Skeletal muscle tissue (tissue), 3 donors: ENCODE measurements at regions not wholly inside any gene's neighbourhood (a gene's known extent, or its start where the extent isn't known, plus 50 kb on each side); places are given as distances from the start of the nearest gene placed in this dataset.

Experiments used
- H3K27ac ChIP-seq: one replicate; pipeline ENCODE4 v1.7.0; 2013; ENCODE audit warnings: mild to moderate bottlenecking, low read depth, low read length, inconsistent platforms
- H3K27me3 ChIP-seq, 3 donors: one replicate each; pipeline ENCODE4 v1.7.0; 2013; ENCODE audit warnings: low read length in 3 of 3; ENCODE audit not compliant: control insufficient read depth in 3 of 3, insufficient read depth in 3 of 3
- H3K36me3 ChIP-seq, 3 donors: one replicate each; pipeline ENCODE4 v1.7.0; 2013; ENCODE audit warnings: low read length in 3 of 3; ENCODE audit not compliant: control insufficient read depth in 3 of 3, insufficient read depth in 3 of 3
- H3K4me1 ChIP-seq, 3 donors: one replicate each; pipeline ENCODE4 v1.7.0; 2013; ENCODE audit warnings: low read length in 3 of 3, mild to moderate bottlenecking in 3 of 3; ENCODE audit not compliant: control insufficient read depth in 3 of 3, insufficient read depth in 3 of 3
- H3K4me3 ChIP-seq, 3 donors: one replicate each; pipeline ENCODE4 v1.7.0; 2013; ENCODE audit warnings: low read length in 3 of 3
- H3K9ac ChIP-seq, 3 donors: one replicate each; pipeline ENCODE4 v1.7.0; 2013; ENCODE audit warnings: low read length in 3 of 3, mild to moderate bottlenecking in 3 of 3, moderate library complexity in 2 of 3, low read depth in 1 of 3
- H3K9me3 ChIP-seq, 3 donors: one replicate each; pipeline ENCODE4 v1.7.0; 2013; ENCODE audit warnings: low read length in 3 of 3; ENCODE audit not compliant: control insufficient read depth in 3 of 3
- donor health status: Osteomylitis.

DNA sequence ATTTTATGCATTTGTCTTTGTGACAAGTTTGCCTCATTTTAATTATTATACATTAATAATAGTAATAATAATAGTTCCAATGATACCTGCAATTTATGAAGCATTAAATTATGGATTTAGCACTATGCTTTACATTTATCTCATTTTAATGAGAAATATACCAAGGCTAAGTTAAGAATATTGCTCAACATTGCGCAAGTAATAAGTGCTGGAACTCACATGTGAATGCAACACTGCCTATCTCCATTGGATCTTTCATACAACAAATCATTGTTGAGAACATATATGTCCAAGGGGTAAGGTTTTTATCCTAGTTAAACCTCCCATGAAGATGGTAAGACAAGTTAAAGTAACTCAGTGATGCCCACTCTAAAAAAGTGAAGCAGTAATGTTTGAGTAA lies 703.7 kb upstream of the SOX9 start:
- H3K9ac ChIP-seq, result no peak overlapping the region
- no peak overlapping the region for H3K27ac ChIP-seq
- no peaks in the 10 kb centered on the region for H3K36me3 ChIP-seq
- no peaks in the 10 kb centered on the region for H3K27me3 ChIP-seq
- no peak overlapping the region for H3K4me3 ChIP-seq
- H3K9me3 ChIP-seq, result no peaks in the 10 kb centered on the region
- no peaks in the 10 kb centered on the region for H3K4me1 ChIP-seq

DNA sequence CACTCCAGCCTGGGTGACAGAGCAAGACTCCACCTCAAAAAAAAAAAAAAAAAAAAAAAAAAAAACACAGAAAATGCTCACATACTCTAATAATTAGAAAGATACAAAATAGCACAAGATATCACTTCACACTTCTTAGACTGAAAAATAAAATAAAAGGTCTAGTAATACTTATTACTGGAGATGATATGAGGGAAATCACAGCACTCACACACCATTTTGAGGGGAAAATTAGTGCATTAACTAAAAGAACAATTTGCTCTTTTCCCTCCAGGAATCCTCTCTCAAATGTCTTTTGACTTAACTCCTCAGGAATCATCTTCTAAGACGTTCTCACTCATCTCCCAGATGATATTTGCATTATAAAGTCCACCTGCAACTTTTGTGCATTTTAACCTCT lies 697.9 kb upstream of the SOX9 start:
- Histone ChIP-seq H3K9me3 (no peaks in the 10 kb centered on the region), H3K36me3 (no peaks in the 10 kb centered on the region), H3K9ac (no peak overlapping the region)

DNA sequence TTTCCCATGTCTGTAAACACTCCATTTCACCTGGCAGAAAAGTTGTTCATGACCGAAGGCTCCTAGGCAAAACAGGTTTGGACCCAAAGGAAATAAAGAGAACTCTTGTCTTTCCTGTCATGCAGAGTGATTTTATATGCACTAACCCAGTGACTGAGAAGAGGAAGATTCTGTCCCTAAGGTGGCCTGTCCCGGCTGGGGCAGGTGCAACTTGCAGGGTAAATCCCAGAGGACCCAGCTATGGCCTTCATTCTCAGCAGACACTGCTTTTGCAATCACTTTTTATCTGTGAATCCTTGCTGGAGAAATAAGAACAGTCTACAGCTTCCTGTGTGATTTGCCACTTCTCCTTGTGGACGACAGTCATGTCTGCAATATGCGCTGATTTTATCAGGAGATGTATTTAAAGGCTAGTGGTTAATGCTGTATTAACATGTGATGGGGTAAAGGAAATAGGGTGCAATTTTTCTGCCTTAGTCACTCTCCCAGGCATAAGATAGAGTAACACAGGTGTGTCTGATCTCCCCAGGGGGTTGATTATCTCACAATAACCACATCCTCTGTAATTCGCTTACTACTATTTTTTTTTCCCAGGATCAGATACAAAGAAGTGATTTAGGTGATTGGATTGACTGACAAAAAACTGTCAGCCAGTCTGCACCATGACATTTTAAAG lies 696.8 kb upstream of the SOX9 start:
- Histone ChIP-seq H3K4me1 (no peaks in the 10 kb centered on the region), H3K27me3 (no peaks in the 10 kb centered on the region), H3K4me3 (no peak overlapping the region), H3K36me3 (no peaks in the 10 kb centered on the region), H3K27ac (no peak overlapping the region), H3K9me3 (peaks cover 0 to 3% (median 0%) of the 10 kb centered on the region in 3 donors), H3K9ac (no peak overlapping the region)

More for the DNA sequence above, 697.9 kb upstream of the SOX9 start:
- Histone ChIP-seq H3K4me1 (no peaks in the 10 kb centered on the region), H3K4me3 (no peak overlapping the region), H3K27me3 (no peaks in the 10 kb centered on the region), H3K27ac (no peak overlapping the region)

DNA sequence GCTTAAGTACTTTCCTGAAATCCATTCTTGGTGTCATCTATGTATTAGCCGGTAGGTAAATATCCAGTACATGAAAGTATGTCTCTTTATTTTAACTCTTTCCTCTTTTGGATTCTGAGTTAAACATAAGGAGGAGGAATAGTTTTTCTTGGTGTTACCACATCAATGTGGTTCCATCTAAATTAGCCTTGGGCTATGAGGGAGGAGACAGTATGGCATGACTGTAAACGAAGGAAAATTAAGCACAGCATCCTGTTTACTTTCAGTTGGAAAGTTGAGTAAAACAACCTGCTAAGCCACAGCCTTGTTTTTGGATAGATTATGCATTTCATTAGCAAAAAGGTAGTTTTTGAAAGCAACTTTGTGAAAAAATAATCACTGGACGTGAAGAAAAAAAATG lies 693.0 kb upstream of the SOX9 start:
- H3K27ac ChIP-seq, result no peak overlapping the region
- H3K4me3 ChIP-seq, result no peak overlapping the region
- peaks cover 0 to 3% (median 0%) of the 10 kb centered on the region in 3 donors for H3K9me3 ChIP-seq
- no peaks in the 10 kb centered on the region for H3K27me3 ChIP-seq
- no peaks in the 10 kb centered on the region for H3K4me1 ChIP-seq
- no peaks in the 10 kb centered on the region for H3K36me3 ChIP-seq
- H3K9ac ChIP-seq, result no peak overlapping the region

DNA sequence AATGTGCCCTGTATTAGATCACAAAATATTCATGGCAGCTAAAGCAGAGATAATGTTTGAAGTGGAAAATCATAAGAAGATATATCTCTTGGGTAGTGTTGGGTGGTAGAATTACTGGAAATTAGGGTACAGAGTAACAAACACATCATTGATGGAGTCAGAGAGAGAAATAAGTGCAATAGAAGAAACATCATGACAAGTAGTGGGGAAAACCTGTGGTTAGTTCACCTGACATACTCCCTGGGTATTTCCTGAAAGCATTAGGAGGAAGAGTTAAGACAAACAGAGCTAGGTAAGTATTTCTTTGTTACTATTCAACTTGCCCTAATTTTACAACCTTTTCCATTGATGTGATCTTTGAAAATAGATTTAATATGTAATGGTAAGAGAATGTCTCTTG lies 691.9 kb upstream of the SOX9 start:
- Histone ChIP-seq H3K9ac (no peak overlapping the region), H3K27ac (no peak overlapping the region), H3K27me3 (no peaks in the 10 kb centered on the region), H3K36me3 (no peaks in the 10 kb centered on the region), H3K4me1 (no peaks in the 10 kb centered on the region), H3K4me3 (no peak overlapping the region), H3K9me3 (peaks cover 0 to 3% (median 0%) of the 10 kb centered on the region in 3 donors)

DNA sequence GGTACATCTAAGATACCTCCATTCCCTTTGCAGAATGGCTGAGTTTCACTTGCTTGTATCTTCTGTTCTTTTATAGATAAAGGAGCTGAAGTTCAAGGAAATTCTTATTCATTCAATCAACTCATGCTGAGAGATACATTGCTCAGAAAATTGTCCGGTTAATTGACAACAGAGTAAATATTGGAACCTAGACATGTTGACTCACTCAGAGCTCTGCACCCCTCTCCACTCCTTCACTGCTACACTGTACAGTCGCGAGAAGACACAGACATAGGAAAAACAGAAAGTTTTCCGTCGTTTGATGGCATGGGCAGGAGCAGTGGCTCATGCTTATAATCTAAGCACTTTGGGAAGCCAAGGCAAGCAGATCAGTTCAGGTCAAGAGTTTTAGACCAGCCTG lies 690.5 kb upstream of the SOX9 start:
- Histone ChIP-seq H3K9me3 (peaks cover 0 to 3% (median 0%) of the 10 kb centered on the region in 3 donors), H3K4me3 (no peak overlapping the region), H3K27ac (no peak overlapping the region), H3K9ac (no peak overlapping the region), H3K36me3 (no peaks in the 10 kb centered on the region), H3K4me1 (no peaks in the 10 kb centered on the region), H3K27me3 (no peaks in the 10 kb centered on the region)

DNA sequence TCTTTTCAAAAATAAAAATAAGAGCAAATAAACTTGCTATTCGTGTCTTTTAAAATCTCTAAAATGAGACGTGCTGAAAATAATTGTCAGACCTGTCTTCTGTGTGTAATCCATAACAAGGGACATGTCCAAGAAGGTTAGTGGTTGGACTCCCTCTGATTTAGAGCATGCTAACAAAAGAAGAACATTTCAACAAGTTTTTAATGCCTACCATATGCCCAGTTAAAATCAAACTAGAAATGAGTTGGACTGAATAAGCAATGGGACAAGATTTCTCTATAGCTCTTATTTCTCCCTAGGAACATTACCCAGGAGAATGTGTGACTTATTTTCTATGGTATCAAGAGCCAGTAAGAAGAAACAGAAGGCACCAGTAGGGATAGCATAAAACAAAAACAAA lies 689.7 kb upstream of the SOX9 start:
- Histone ChIP-seq H3K36me3 (no peaks in the 10 kb centered on the region), H3K9me3 (peaks cover 0 to 3% (median 0%) of the 10 kb centered on the region in 3 donors), H3K4me3 (no peak overlapping the region), H3K4me1 (no peaks in the 10 kb centered on the region), H3K27me3 (no peaks in the 10 kb centered on the region), H3K9ac (no peak overlapping the region), H3K27ac (no peak overlapping the region)

DNA sequence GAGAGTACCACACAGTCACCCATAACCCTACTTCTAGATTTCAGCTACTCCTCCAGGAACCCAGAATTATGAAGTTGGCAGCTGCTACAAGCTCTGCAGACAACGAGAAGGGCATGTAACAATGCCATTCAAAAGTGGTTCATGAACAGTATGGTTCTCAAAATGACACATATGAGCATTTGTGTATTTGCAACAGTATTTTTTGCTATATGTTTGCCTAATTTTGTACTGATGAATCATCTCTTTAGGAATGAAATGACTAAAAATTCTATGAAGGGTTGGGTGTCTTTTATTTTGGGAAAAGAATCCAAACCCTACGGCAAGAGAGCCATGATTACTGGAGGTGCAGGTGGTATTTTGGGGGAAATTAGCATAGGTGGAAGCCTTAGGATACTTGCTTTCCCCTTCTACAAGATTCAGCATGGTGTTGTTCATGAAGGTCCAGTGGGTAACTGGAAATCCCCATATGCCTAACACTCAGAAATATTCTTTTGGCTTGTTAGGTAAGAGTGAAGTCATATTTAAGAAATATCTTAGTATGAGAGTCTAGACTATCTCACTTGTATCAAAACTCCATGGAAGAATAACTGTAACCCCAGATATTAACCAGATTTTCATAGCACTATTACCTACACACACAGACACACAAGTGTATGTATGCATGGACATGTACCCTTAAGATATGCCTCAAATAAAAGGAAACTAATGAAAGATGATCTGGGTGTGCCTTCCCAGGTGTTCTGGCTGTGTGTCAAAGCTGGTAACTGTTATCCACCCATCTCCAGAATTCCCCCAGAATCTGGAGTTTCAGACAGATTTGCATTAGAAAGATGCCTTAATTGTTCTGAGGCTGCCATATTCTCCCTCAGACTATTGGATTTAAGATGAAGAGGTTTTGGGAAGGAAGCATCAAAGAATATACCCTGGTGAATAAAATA lies 688.2 kb upstream of the SOX9 start:
- H3K9me3 ChIP-seq, result peaks cover 0 to 3% (median 0%) of the 10 kb centered on the region in 3 donors
- no peak overlapping the region for H3K4me3 ChIP-seq
- no peaks in the 10 kb centered on the region for H3K4me1 ChIP-seq
- no peaks in the 10 kb centered on the region for H3K27me3 ChIP-seq
- no peaks in the 10 kb centered on the region for H3K36me3 ChIP-seq
- no peak overlapping the region for H3K27ac ChIP-seq
- no peak overlapping the region for H3K9ac ChIP-seq

DNA sequence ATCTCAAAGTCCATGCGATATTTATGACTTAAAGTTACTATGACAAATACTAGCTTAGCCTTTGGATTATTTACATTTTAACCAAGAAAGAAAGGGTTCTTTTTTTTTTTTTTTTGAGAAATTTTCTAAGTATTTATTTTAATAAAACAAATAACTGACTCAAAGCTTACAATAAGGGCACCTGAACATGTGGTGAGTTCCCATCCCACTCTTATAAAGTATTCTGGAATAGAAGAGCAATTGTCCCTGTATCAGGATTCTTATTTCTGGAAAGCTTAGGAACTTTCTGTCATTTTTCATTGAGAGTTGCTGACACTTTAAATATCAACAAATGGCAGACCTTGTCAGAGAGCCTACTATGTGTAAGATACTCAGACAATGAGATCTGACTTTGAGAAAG lies 686.1 kb upstream of the SOX9 start:
- Histone ChIP-seq H3K9ac (no peak overlapping the region), H3K27ac (no peak overlapping the region), H3K36me3 (no peaks in the 10 kb centered on the region), H3K27me3 (no peaks in the 10 kb centered on the region), H3K4me3 (no peak overlapping the region), H3K9me3 (no peaks in the 10 kb centered on the region), H3K4me1 (no peaks in the 10 kb centered on the region)

DNA sequence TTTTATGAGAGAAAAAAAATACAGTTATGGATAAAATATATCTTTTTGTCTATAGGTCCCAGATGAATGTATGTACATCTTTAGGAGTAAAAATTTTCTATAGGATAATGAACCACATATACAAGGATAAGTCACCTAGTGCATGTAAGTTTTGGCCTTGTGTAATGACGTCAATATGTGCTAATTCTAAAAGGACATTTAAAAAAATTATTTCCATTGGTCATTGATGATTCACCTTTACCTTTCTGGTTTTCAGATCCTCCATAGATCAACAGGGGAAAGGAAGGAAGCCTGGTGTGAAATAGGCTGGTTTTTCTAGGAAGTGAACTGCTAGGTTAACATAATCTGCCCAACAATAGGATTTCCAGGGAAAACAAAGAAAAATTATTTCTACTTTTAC lies 684.3 kb upstream of the SOX9 start:
- Histone ChIP-seq H3K9ac (no peak overlapping the region), H3K4me3 (no peak overlapping the region), H3K9me3 (no peaks in the 10 kb centered on the region), H3K27ac (no peak overlapping the region), H3K4me1 (no peaks in the 10 kb centered on the region), H3K27me3 (no peaks in the 10 kb centered on the region), H3K36me3 (no peaks in the 10 kb centered on the region)
